Activated B cell treated with CpG ODN at 0.5 μM for 24 hours (primary cell): ENCODE measurements at regions not wholly inside any gene's neighbourhood (a gene's known extent, or its start where the extent isn't known, plus 50 kb on each side); places are given as distances from the start of the nearest gene placed in this dataset.

ENCODE experiments used
- ATAC-seq: fragments of 200-7000 bp; cut with Tn5 transposase; one replicate; pipeline ENCODE4 v1.10.0; 2021; ENCODE audit warnings: low read depth, mild to moderate bottlenecking, moderate library complexity
- CTCF ChIA-PET: fragments of 350-600 bp; sonication (Branson Sonifier 250); formaldehyde crosslinking; loops from one replicate; lab custom pipeline; 2021; ENCODE audit warnings: antibody characterized with exemption; lab: Charles Lee
- POLR2A ChIA-PET: fragments of 350-600 bp; sonication (Branson Sonifier 250); formaldehyde crosslinking; loops from one replicate; lab custom pipeline; 2021; ENCODE audit warnings: antibody characterized with exemption; lab: Charles Lee
- DNase-seq: peaks from one replicate; pipeline ENCODE4 v3.0.0; 2022
- H3K27ac Mint-ChIP-seq: one replicate; pipeline ENCODE4 v1.8.0; 2020; ENCODE audit warnings: mixed read lengths
- H3K27me3 Mint-ChIP-seq: one replicate; pipeline ENCODE4 v1.8.0; 2021; ENCODE audit warnings: mixed read lengths
- H3K36me3 Mint-ChIP-seq: one replicate; pipeline ENCODE4 v1.8.0; 2021; ENCODE audit warnings: low read depth, mixed read lengths
- H3K4me1 Mint-ChIP-seq: one replicate; pipeline ENCODE4 v1.8.0; 2021; ENCODE audit warnings: mixed read lengths
- H3K4me3 Mint-ChIP-seq: one replicate; pipeline ENCODE4 v1.8.0; 2020; ENCODE audit warnings: mild to moderate bottlenecking, mixed read lengths
- H3K9me3 Mint-ChIP-seq: one replicate; pipeline ENCODE4 v1.8.0; 2020; ENCODE audit warnings: mixed read lengths
- CTCF ChIP-seq: fragments of 200-600 bp; IDR thresholded peaks from one replicate; pipeline ENCODE4 v1.8.0; 2022; ENCODE audit warnings: antibody characterized with exemption, mild to moderate bottlenecking
- intact Hi-C: fragments of 100-400 bp; cut with micrococcal nuclease; formaldehyde crosslinking; loops from one replicate; pipeline ENCODE4 v1.15.1; 2024

GRCh38 chr22:48797731-48798130, 1029.9 kb downstream of the BRD1 start:
- CTCF ChIA-PET = no interaction called here
- H3K4me1 Mint-ChIP-seq = no peaks in the 10 kb centered on the region

GRCh38 chr22:48796310-48797015, 1031.2 kb downstream of the BRD1 start:
- TF ChIP-seq CTCF = no peak
- POLR2A ChIA-PET = no interaction called here
- intact Hi-C loops = no loop called here
- CTCF ChIA-PET = no interaction called here
- no peak overlapping the region for H3K27ac Mint-ChIP-seq
- no peaks in the 10 kb centered on the region for H3K27me3 Mint-ChIP-seq
- no peaks in the 10 kb centered on the region for H3K36me3 Mint-ChIP-seq
- no peaks in the 10 kb centered on the region for H3K4me1 Mint-ChIP-seq
- ATAC-seq = no peak
- H3K9me3 Mint-ChIP-seq = peaks cover 8% of the 10 kb centered on the region
- no peak for DNase-seq
- no peak overlapping the region for H3K4me3 Mint-ChIP-seq

More at GRCh38 chr22:48797731-48798130, 1029.9 kb downstream of the BRD1 start:
- H3K27me3 Mint-ChIP-seq = no peaks in the 10 kb centered on the region
- no peaks in the 10 kb centered on the region for H3K36me3 Mint-ChIP-seq
- POLR2A ChIA-PET = no interaction called here
- ATAC-seq = no peak
- no peak for TF ChIP-seq CTCF
- intact Hi-C loops = no loop called here
- H3K9me3 Mint-ChIP-seq = peaks cover 5% of the 10 kb centered on the region
- no peak for DNase-seq
- H3K27ac Mint-ChIP-seq = no peak overlapping the region
- H3K4me3 Mint-ChIP-seq = no peak overlapping the region

GRCh38 chr22:48795664-48796063, 1032.0 kb downstream of the BRD1 start:
- ATAC-seq = no peak
- H3K4me1 Mint-ChIP-seq = no peaks in the 10 kb centered on the region

GRCh38 chr22:48794906-48795305, 1032.8 kb downstream of the BRD1 start:
- Mint-ChIP-seq H3K4me1 (no peaks in the 10 kb centered on the region), H3K27ac (no peak overlapping the region), H3K4me3 (no peak overlapping the region), H3K9me3 (peaks cover 8% of the 10 kb centered on the region), H3K27me3 (no peaks in the 10 kb centered on the region), H3K36me3 (no peaks in the 10 kb centered on the region)
- CTCF ChIA-PET = no interaction called here
- TF ChIP-seq CTCF = no peak
- ATAC-seq = no peak
- no peak for DNase-seq
- intact Hi-C loops = no loop called here
- POLR2A ChIA-PET = no interaction called here

More at GRCh38 chr22:48795664-48796063, 1032.0 kb downstream of the BRD1 start:
- intact Hi-C loops = no loop called here
- TF ChIP-seq CTCF = no peak
- no peaks in the 10 kb centered on the region for H3K36me3 Mint-ChIP-seq
- ChIA-PET POLR2A (no interaction called here), CTCF (no interaction called here)
- no peaks in the 10 kb centered on the region for H3K27me3 Mint-ChIP-seq
- H3K27ac Mint-ChIP-seq = no peak overlapping the region
- DNase-seq = no peak
- no peak overlapping the region for H3K4me3 Mint-ChIP-seq
- H3K9me3 Mint-ChIP-seq = peaks cover 8% of the 10 kb centered on the region

GRCh38 chr22:48793949-48794348, 1033.7 kb downstream of the BRD1 start:
- TF ChIP-seq CTCF = no peak
- DNase-seq (no peak), ATAC-seq (no peak)
- POLR2A ChIA-PET = no interaction called here
- Mint-ChIP-seq H3K27ac (no peak overlapping the region), H3K4me1 (no peaks in the 10 kb centered on the region), H3K9me3 (peaks cover 8% of the 10 kb centered on the region), H3K36me3 (no peaks in the 10 kb centered on the region), H3K27me3 (no peaks in the 10 kb centered on the region), H3K4me3 (no peak overlapping the region)
- intact Hi-C loops = no loop called here
- CTCF ChIA-PET = no interaction called here
